Fibroblast of pulmonary artery (primary cell): ENCODE measurements at regions not wholly inside any gene's neighbourhood (a gene's known extent, or its start where the extent isn't known, plus 50 kb on each side); places are given as distances from the start of the nearest gene placed in this dataset.

Experiments
- DNase-seq: peaks from one replicate; pipeline ENCODE4 v3.0.0-alpha.2; 2010; ENCODE audit warnings: low read depth
- H3K4me3 ChIP-seq: replicated peaks from 2 replicates; pipeline ENCODE4 v1.5.1; 2011; ENCODE audit warnings: low read depth, mild to moderate bottlenecking, control low read depth, low read length, moderate library complexity
- TF ChIP-seq, protein P1 (sequence below): IDR thresholded peaks from 2 replicates; pipeline ENCODE4 v1.5.1; 2011; ENCODE audit warnings: mild to moderate bottlenecking, control low read depth, low read length, inconsistent platforms; ENCODE audit errors: missing control alignments

DNA sequence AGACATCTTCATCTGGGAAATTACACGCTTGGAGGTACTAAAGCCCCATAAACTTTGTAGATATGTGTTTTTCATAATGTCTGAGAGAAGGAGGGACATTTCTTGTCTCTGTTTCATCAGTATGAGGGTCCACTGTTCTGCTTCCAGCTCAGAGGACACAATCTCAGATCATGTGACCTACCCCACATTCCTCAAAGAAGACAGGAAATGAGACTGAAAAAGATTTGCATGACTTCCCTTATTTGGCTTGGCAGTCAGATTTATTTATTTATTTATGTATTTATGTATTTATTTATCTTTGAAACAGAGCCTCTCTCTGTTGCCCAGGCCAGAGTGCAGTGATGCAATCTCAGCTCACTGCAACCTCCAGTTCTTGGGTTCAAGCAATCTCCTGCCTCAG lies 463.7 kb upstream of the RGPD4 start:
- H3K4me3 ChIP-seq, result no peak overlapping the region
- DNase-seq, result peak; percentile 7
- TF ChIP-seq, protein P1, sequence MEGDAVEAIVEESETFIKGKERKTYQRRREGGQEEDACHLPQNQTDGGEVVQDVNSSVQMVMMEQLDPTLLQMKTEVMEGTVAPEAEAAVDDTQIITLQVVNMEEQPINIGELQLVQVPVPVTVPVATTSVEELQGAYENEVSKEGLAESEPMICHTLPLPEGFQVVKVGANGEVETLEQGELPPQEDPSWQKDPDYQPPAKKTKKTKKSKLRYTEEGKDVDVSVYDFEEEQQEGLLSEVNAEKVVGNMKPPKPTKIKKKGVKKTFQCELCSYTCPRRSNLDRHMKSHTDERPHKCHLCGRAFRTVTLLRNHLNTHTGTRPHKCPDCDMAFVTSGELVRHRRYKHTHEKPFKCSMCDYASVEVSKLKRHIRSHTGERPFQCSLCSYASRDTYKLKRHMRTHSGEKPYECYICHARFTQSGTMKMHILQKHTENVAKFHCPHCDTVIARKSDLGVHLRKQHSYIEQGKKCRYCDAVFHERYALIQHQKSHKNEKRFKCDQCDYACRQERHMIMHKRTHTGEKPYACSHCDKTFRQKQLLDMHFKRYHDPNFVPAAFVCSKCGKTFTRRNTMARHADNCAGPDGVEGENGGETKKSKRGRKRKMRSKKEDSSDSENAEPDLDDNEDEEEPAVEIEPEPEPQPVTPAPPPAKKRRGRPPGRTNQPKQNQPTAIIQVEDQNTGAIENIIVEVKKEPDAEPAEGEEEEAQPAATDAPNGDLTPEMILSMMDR, result no peak

DNA sequence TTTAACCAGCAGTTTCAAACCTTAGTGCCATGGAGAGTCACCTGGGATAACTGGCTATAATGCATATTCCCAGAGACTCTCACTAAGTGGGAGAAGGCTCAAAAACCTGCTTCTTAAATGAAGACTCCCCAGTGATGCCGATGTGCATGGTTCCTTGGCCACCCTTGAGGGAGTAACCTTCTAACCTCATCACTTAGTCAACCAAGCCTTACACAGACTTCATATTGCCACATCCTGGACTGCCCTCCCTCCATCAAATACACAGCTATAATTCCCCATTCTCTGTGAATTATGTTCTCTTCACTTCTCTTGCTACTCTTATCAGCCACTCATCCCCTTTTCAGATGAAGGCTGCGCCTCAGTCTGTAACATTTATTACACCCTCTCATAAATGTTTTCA lies 462.9 kb upstream of the RGPD4 start:
- no peak overlapping the region for H3K4me3 ChIP-seq
- TF ChIP-seq, protein P1, result no peak
- no peak for DNase-seq

- DNase-seq, result peak; percentile 3
- TF ChIP-seq, protein P1, result no peak
- H3K4me3 ChIP-seq, result no peak overlapping the region
These were observed 462.2 kb upstream of the RGPD4 start for GRCh38 chr2:107364361-107364950.

DNA sequence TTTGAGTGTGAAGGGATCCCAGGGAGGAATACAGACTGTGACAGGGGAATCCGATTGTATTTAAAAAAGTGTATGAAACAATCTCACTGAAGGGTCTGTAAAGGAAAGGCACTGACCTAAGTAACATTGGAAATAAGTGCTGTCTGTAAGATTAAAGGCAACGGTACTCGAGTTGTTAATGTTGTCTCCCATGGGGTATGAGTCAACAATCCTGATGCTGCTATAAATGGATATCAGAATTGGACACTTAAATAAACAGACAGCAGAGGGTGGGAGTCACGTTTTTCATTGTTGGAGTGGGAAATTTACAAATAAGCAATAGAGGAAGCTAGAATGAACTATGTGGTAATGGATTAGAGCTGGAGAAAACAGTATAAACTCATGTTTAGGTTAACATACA lies 452.4 kb upstream of the RGPD4 start:
- H3K4me3 ChIP-seq, result no peak overlapping the region
- TF ChIP-seq, protein P1, result no peak
- DNase-seq, result no peak

GRCh38 chr2:107376909-107377308 lies 449.8 kb upstream of the RGPD4 start:
- no peak for DNase-seq
- TF ChIP-seq, protein P1, result no peak
- no peak overlapping the region for H3K4me3 ChIP-seq

GRCh38 chr2:107380912-107381311 lies 445.8 kb upstream of the RGPD4 start:
- no peak for DNase-seq
- TF ChIP-seq, protein P1, result no peak
- H3K4me3 ChIP-seq, result no peak overlapping the region

DNA sequence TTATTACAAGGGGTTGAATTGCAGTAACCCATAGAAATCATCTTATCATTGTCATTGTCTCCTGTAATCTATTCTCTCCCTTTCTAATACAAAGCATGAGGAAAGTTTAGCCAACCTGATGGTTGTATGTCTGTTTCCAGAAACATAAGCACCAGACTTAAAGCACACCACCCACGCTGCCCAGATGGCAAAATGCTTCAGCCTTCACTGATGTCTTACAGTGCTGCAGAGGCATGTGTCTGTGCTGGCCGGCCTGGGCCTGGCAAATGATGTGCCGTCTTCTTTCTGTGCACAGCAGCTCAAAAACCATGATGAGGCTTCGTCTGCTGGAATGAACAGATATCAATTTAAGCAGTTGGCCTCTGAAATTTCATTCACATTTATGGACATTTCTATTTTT lies 443.0 kb upstream of the RGPD4 start:
- no peak overlapping the region for H3K4me3 ChIP-seq
- DNase-seq, result no peak
- TF ChIP-seq, protein P1, result no peak
